ENCODE measurements at regions not wholly inside any gene's neighbourhood (a gene's known extent, or its start where the extent isn't known, plus 50 kb on each side); places are given as distances from the start of the nearest gene placed in this dataset.
A peak's percentile ranks its signal among the peaks of the same experiment; 100 is the strongest.
"Not testable (repeated sequence)": the region's sequence is repeated elsewhere in the genome, so short reads cannot be mapped to it uniquely, and the experiment has no call there.

DNA sequence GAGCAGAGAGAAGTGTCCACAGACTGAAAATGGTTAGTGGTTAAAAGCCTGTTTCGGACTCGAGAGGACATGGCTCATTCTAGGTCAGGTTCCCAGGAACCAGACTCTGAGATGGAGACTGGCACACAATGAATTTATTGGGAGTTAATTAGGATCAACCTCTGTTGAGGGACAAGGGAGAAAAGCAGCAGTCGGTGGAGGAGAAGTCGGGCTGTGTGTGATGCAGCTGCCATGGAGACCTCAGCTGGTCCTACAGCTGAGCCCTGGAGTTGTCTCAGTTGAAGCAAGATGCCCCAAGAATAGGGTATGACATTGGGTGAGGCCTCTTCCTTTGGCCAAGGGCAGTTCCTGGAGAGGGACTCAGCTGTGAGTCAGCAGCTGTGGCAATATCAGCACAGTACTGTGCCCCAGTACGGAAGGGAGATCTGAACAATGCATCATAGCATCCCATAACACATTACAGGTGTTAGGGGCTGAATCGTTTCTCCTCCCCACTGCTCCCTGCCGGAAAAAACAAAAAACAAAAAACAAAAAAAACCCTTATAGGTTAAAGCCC lies 105.4 kb downstream of the ABHD5 start:
- TF ChIP-seq GATA1 (IDR thresholded peaks at IDR 0.05; ENCODE audit: low read depth, low read length) (no peak), POLR2A (IDR thresholded peaks at IDR 0.05; ENCODE audit: low read length) (no peak)
- DNase-seq: peak in 1 of 2 experiments; percentile 10

DNA sequence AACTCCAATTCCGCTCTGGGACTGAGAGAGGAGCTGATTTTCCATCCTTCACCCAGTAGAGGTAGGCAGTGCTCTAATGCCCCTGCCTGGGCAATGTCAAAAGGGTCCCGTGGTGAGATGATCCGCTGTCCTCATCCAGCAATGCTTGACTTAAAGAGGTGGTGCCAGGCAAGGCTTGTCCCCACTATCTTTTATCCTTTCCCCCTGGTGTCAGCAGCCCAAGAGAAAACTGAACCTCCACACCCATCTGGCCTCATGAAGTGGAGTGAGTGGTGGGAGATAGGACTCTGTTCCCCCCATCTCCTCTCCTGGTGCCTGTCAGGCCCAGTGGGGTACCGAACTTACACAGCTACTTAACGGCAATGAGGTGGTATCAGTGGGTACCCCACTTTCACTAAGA lies 107.1 kb downstream of the ABHD5 start:
- no peak for TF ChIP-seq POLR2A (IDR thresholded peaks at IDR 0.05; ENCODE audit: low read length)
- no peak for TF ChIP-seq GATA1 (IDR thresholded peaks at IDR 0.05; ENCODE audit: low read depth, low read length)
- DNase-seq: no peak

DNA sequence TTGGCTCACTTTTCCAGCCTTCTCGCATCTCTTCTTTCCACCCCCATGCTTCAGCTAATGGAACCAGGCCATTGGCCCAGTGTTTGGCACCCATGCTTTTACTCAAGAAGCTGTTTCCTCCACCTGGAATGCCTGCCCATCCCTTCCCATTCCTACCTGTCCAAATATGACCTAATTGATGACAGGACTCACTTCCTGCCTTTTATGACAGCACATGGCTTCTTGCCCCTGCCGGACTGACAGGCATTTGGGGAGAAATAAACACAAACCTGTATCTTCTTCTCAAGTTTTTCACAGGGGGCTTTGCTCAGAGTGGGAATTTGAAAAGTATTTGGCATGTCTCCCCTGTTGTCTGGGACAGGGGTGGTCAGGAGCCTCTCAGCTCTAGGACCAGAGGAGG lies 120.1 kb downstream of the ABHD5 start:
- DNase-seq: no peak
- no peak for TF ChIP-seq POLR2A (IDR thresholded peaks at IDR 0.05; ENCODE audit: low read length)
- TF ChIP-seq GATA1 (IDR thresholded peaks at IDR 0.05; ENCODE audit: low read depth, low read length): no peak

DNA sequence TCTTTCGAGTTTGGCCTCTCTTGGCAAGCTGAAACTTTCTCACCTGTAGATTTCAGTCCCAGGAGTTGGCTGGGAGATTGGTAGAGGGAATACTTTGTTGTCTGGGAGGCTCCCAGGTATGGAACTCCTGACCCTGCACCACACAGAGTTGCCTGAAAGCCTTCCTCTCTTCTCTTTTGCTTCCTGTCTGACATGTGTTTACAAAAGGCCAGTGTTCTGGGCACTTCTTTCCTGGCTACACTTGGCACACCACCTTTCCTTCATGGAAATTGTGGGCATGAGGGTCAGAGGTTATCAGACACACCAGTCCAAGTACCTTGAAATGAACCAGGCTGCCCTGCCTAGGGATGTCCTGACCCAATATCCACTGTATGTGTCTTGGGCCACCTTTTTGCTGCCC lies 123.7 kb downstream of the ABHD5 start:
- no peak for DNase-seq
- TF ChIP-seq GATA1 (IDR thresholded peaks at IDR 0.05; ENCODE audit: low read depth, low read length): no peak
- TF ChIP-seq POLR2A (IDR thresholded peaks at IDR 0.05; ENCODE audit: low read length): no peak

DNA sequence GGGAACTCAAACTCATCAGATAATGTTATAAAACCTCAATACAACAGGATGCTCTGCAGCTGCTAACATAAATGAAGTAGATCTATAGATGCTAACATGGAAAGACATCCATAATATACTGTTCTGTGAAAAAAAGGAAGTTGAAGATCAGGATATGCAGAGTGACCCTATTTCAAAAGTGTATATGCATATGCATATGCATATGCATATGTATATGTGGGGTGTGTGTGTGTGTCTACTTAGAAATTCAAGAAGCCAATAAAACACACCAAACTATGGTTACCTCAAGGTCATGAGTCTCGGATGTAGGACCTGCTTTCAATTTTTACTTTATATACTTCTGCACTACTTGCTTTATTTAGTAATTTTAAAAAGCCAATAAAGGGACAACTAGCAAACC lies 125.6 kb downstream of the ABHD5 start:
- DNase-seq: no peak
- no peak for TF ChIP-seq POLR2A (IDR thresholded peaks at IDR 0.05; ENCODE audit: low read length)
- TF ChIP-seq GATA1 (IDR thresholded peaks at IDR 0.05; ENCODE audit: low read depth, low read length): no peak

DNA sequence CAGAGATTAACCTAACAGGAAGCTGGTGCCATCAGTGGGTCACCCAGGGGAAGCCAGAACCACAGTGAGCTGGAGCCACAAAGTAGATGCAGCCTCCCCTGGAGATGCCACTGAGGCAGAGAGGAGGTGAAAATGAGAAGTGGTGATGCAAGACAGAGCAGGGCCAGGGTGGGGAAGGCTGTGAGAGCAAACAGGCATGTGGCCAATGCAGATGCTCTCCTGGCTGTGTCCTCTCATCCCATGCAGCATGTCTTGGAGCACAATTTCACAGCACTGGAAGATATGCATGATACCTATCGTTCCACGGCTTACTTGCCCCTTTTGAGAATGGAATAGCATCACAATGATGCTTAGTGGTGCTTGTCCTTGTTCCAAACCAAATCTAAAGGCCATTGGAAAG lies 126.3 kb downstream of the ABHD5 start:
- TF ChIP-seq GATA1 (IDR thresholded peaks at IDR 0.05; ENCODE audit: low read depth, low read length) (no peak), POLR2A (IDR thresholded peaks at IDR 0.05; ENCODE audit: low read length) (no peak)

DNA sequence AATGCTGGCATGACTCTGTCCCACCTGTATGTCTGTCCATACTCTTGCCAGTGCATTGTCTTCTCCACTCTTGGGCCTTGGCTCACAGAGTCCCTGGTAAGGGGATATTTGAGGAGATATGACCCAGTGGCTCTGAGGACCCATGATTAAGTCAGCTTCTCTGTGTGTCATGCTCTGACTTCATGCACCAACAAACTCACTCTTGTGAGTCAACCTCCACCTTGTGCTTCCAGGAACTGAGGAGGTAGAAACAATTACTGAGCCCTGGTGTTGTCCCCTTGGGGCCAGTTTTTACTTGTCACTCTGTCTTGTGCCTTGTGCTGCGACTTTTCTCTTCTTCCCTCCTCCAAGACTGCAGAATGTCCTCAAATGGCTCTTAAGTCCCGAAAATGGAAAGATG lies 127.1 kb downstream of the ABHD5 start:
- no peak for DNase-seq
- no peak for TF ChIP-seq GATA1 (IDR thresholded peaks at IDR 0.05; ENCODE audit: low read depth, low read length)
- TF ChIP-seq POLR2A (IDR thresholded peaks at IDR 0.05; ENCODE audit: low read length): no peak

More for the DNA sequence above, 126.3 kb downstream of the ABHD5 start:
- no peak for DNase-seq

DNA sequence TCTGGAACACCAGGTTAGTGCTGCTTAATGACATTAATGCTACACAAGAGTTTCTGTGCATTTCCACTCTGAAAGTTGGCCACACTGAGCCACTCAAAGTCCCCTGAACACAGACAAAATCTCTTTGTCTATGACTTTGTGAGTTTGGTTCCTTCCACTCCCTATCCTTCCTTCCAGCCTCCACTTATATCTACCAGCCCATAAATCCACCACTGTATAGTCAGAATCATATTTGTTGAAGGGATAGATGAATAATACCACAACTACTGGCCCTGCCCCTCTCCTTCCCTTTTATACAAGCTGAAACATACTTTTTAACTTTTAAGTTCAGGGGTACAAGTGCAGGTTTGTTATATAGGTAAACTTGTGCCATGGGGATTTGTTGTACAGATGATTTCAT lies 127.5 kb downstream of the ABHD5 start:
- TF ChIP-seq GATA1 (IDR thresholded peaks at IDR 0.05; ENCODE audit: low read depth, low read length): no peak
- no peak for TF ChIP-seq POLR2A (IDR thresholded peaks at IDR 0.05; ENCODE audit: low read length)
- no peak for DNase-seq

DNA sequence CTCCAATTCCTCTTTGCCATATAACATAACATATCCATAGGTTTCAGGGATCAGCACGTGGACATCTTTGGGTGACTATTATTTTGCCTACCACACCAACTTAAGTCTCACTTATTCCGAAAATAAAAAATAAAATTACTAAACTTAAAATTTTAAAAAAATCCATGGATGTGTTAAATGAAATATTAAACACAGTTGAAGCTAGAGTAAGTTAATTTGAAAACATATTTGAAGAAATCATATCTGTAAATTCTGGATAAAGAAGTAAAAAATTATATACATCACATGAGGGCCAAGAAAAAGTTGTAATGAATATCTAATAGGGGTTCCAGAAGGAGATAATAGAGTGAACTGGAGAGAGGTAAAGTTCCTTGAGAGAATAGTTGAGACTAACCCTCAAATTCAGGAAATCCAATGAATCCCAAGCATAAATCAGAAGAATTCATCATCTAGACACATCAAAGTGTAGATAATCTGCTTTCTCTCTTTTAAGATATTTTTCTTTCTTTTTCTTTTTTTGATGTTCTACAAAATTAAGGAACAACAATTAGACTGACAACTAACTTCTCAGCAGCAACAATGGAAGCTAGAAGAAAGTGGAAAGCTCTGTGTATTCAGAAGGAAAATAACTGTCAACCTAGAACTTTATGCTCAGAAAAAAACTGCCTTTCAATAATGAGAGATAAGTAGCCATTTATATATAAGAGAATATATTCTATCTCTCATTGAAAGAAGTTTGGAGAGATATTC lies 147.4 kb downstream of the ABHD5 start:
- TF ChIP-seq GATA1 (IDR thresholded peaks at IDR 0.05; ENCODE audit: low read depth, low read length) (no peak), POLR2A (IDR thresholded peaks at IDR 0.05; ENCODE audit: low read length) (no peak)
- DNase-seq: no peak

DNA sequence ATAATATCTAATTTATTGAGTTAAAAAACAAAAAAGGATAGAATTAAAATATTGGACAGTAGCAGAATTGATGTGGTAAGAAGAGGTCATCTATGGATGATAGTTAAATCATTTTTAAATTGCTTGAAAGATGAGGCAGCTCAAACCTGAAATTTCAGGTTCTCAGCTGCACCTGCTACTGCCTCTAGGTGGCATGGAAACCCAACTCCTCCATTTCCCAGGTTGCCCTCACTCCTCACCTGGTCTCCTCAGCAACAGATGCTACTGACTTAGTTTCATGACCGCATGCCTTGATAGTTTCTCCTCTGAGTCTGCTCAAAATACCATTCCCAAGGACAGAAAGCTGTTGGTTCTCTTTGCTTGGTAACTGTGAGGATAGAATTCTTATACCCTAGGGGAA lies 148.1 kb downstream of the ABHD5 start:
- no peak for DNase-seq
- no peak for TF ChIP-seq GATA1 (IDR thresholded peaks at IDR 0.05; ENCODE audit: low read depth, low read length)
- TF ChIP-seq POLR2A (IDR thresholded peaks at IDR 0.05; ENCODE audit: low read length): no peak

DNA sequence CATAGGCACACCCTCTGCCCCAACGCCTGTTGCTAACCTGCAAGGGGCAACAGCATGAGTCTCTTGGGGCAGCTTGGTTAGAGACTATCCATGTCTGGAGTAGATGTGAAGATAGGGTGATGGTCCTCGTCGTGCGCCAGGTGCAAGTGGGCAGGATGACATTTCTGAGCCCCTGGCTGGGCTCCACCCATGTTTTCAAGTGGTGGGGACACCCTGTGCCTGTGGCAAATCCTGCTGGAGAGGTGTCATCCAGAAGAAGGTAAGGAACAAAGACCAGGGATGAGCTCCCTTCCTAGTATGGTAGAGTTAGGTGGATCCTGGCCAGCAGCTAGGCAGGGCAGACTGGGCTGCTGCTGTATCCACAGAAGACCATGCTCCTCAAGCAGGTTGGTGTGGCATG lies 152.6 kb downstream of the ABHD5 start:
- no peak for DNase-seq
- TF ChIP-seq GATA1 (IDR thresholded peaks at IDR 0.05; ENCODE audit: low read depth, low read length) (no peak), POLR2A (IDR thresholded peaks at IDR 0.05; ENCODE audit: low read length) (no peak)

DNA sequence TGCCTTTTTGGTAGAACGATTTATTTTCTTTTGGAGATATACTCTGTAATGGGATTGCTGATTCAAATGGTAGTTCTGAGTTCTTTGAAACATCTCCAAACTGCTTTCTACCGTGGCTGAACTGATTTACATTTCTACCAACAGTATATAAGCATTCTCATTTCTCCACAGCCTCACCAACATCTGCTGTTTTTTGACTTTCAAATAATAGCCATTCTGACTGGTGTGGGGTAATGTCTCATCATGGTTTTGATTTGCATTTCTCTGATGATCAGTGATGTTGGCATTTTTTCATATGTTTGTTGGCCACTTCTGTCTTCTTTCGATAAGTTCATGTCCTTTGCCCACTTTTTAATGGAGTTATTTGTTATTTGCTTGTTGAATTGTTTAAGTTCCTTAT lies 154.0 kb downstream of the ABHD5 start:
- DNase-seq: no peak
- no peak for TF ChIP-seq GATA1 (IDR thresholded peaks at IDR 0.05; ENCODE audit: low read depth, low read length)

DNA sequence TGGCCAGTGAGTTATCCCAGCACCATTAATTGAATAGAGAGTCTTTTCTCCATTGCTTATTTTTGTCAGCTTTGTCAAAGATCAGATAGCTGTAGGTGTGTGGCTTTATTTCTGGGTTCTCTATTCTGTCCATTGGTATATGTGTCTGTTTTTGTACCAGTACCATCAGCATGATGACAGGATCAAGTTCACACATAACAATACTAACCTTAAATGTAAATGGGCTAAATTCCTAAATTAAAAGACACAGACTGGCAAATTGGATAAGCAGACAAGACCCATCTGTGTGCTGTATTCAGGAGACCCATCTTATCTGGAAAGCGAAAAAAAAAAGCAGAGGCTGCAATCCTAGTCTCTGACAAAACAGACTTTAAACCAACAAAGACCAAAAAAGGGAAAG lies 154.8 kb downstream of the ABHD5 start:
- not testable (repeated sequence) for DNase-seq

DNA sequence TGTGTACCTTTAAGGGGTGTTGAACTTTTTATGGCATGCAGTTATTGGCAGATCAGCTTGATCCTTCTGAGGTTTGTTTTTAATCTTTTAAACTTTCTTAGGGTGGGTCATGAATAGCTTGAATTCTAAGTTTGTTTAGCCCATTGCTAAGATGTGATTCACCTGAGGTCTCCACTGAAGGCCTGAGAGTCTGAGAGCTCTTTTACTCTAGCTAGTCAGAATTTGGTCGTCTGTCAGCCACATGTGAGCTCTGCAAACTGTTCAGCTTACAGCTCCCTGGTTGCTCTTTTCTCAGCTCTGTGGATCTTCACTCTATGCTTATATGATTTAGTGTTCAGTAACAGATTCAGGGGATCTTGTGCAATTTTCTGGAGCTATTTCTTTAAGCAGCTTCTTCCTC lies 161.3 kb downstream of the ABHD5 start:
- DNase-seq: no peak

DNA sequence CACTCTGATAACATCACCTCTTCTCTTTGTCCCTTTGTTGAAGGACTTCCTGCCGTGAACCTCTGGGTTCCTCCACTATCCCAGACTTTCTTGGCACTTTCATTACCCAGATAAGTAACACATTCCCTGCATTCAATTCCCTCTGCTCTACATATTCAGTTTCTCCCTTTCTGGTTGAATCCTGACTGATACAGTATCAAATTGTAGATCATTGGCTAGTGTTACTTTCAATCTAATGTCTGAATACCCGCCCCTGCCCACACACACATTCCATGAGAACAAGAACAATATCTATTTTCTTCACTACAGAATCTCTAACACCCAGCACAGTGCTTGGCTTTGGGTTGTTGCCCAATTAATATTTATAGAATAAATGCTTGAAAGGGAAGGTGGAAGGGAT lies 163.5 kb downstream of the ABHD5 start:
- TF ChIP-seq GATA1 (IDR thresholded peaks at IDR 0.05; ENCODE audit: low read depth, low read length) (no peak), POLR2A (IDR thresholded peaks at IDR 0.05; ENCODE audit: low read length) (no peak)
- no peak for DNase-seq

More for the DNA sequence above, 161.3 kb downstream of the ABHD5 start:
- no peak for TF ChIP-seq GATA1 (IDR thresholded peaks at IDR 0.05; ENCODE audit: low read depth, low read length)
- no peak for TF ChIP-seq POLR2A (IDR thresholded peaks at IDR 0.05; ENCODE audit: low read length)
